ENCODE measurements at regions not wholly inside any gene's neighbourhood (a gene's known extent, or its start where the extent isn't known, plus 50 kb on each side); places are given as distances from the start of the nearest gene placed in this dataset.

- TF ChIP-seq, protein P1, sequence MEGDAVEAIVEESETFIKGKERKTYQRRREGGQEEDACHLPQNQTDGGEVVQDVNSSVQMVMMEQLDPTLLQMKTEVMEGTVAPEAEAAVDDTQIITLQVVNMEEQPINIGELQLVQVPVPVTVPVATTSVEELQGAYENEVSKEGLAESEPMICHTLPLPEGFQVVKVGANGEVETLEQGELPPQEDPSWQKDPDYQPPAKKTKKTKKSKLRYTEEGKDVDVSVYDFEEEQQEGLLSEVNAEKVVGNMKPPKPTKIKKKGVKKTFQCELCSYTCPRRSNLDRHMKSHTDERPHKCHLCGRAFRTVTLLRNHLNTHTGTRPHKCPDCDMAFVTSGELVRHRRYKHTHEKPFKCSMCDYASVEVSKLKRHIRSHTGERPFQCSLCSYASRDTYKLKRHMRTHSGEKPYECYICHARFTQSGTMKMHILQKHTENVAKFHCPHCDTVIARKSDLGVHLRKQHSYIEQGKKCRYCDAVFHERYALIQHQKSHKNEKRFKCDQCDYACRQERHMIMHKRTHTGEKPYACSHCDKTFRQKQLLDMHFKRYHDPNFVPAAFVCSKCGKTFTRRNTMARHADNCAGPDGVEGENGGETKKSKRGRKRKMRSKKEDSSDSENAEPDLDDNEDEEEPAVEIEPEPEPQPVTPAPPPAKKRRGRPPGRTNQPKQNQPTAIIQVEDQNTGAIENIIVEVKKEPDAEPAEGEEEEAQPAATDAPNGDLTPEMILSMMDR (IDR thresholded peaks at IDR 0.05; ENCODE audit: extremely low read depth in 1 of 2, insufficient read depth in 1 of 2, low read depth in 1 of 2, low read length in 2 of 2) = no peak
- TF ChIP-seq, protein P2, sequence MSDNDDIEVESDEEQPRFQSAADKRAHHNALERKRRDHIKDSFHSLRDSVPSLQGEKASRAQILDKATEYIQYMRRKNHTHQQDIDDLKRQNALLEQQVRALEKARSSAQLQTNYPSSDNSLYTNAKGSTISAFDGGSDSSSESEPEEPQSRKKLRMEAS (IDR thresholded peaks at IDR 0.05; ENCODE audit: insufficient read depth, insufficient read length) = no peak
- no peak for TF ChIP-seq POLR2A (IDR thresholded peaks at IDR 0.05; ENCODE audit: low read depth, low read length)
- TF ChIP-seq POLR2AphosphoS5 (IDR thresholded peaks at IDR 0.05; ENCODE audit: insufficient read depth, low read depth, low read length) = no peak
- TF ChIP-seq JUN (IDR thresholded peaks at IDR 0.05; ENCODE audit: borderline replicate concordance, insufficient read depth, insufficient read length, low read depth) = no peak
- no peak for TF ChIP-seq EZH2 (IDR thresholded peaks at IDR 0.05; ENCODE audit: borderline replicate concordance, low read depth, low read length, severe bottlenecking)
Measured at GRCh38 chr4:71167083-71167482, 171.7 kb upstream of the SLC4A4 start.

All from endothelial cell of umbilical vein (primary cell).